Body of pancreas (tissue), 4 donors: ENCODE measurements at regions not wholly inside any gene's neighbourhood (a gene's known extent, or its start where the extent isn't known, plus 50 kb on each side); places are given as distances from the start of the nearest gene placed in this dataset.

Experiments
- ATAC-seq: fragments of 150-250 bp; one replicate; pipeline ENCODE4 v1.9.1; 2016
- DNase-seq, 4 donors: peaks; one replicate each; pipeline ENCODE4 v3.0.0-alpha.2; 2019
- H3K27ac ChIP-seq, 4 donors: fragments of 200-600 bp; sonication (generic); 1 replicate in 3 of 4; 2 replicates in 1 of 4; pipeline versions ENCODE4 v1.5.1 to v1.6.1; 2016 to 2019; ENCODE audit warnings: mild to moderate bottlenecking in 1 of 4, mixed read lengths in 1 of 4, moderate library complexity in 1 of 4
- H3K27me3 ChIP-seq, 2 donors: fragments of 200-600 bp; sonication (generic); one replicate each; pipeline ENCODE4 v1.6.0; 2016; ENCODE audit warnings: mild to moderate bottlenecking in 1 of 2
- H3K36me3 ChIP-seq, 2 donors: fragments of 200-600 bp; sonication (generic); replicated peaks in 1 of 2; 2 replicates each; pipeline ENCODE4 v1.5.1; 2016; ENCODE audit warnings: low read depth in 2 of 2; ENCODE audit not compliant: insufficient read depth in 1 of 2
- H3K4me1 ChIP-seq: fragments of 200-600 bp; sonication (generic); one replicate; pipeline ENCODE4 v1.6.0; 2016
- H3K4me3 ChIP-seq, 2 donors: fragments of 200-600 bp; sonication (generic); 1 replicate in 1 of 2; 2 replicates in 1 of 2; pipeline ENCODE4 v1.5.1; 2016 to 2019
- H3K9me3 ChIP-seq, 3 donors: fragments of 200-600 bp; sonication (generic); 1 replicate in 2 of 3; 2 replicates in 1 of 3; pipeline ENCODE4 v1.5.1; 2016
- CTCF ChIP-seq, 7 experiments: fragments of 450-650 bp in 4 of 7; fragments of 200-600 bp in 3 of 7; sonication (generic) in 3 of 7; IDR thresholded peaks; one replicate each; pipeline ENCODE4 v1.5.1; 2016 to 2019; ENCODE audit warnings: antibody characterized with exemption in 7 of 7
- POLR2A ChIP-seq, 3 donors: fragments of 450-650 bp; IDR thresholded peaks; one replicate each; pipeline ENCODE4 v1.6.1; 2016; ENCODE audit warnings: antibody characterized with exemption in 3 of 3, mild to moderate bottlenecking in 2 of 3
- WGBS, 2 donors: methylation state at CpG; one replicate each; pipeline ENCODE4 v1.1.5; 2017; 5-methylcytosine and 5-hydroxymethylcytosine counted together
- intact Hi-C: fragments of 100-400 bp; cut with DNase I; formaldehyde crosslinking; loops from one replicate; pipeline ENCODE4 v1.15.1; 2023

- ATAC-seq (peak; percentile 44), DNase-seq (peak; percentile 26 to 59 (median 44))
- Histone ChIP-seq H3K4me3 (peak overlapping the region; percentile 10 to 11), H3K4me1 (peaks cover 40% of the 10 kb centered on the region), H3K27me3 (no peaks in the 10 kb centered on the region), H3K36me3 (no peaks in the 10 kb centered on the region), H3K27ac (peak overlapping the region; percentile 62 to 85 (median 78)), H3K9me3 (no peaks in the 10 kb centered on the region)
- WGBS, 2 donors = 0% methylated on average over 6 to 9 of the region's 25 CpGs
- TF ChIP-seq POLR2A (IDR thresholded peaks at IDR 0.05) = peak in 1 of 3 donors; percentile 27
- no peak for TF ChIP-seq CTCF (IDR thresholded peaks at IDR 0.05)
- intact Hi-C loops = no loop called here
Observed at GRCh38 chrX:110944311-110944750, 148.7 kb upstream of the CHRDL1 start.

GRCh38 chrX:110941906-110942305 is 146.3 kb upstream of the CHRDL1 start:
- no peaks in the 10 kb centered on the region for H3K9me3 ChIP-seq
- H3K4me1 ChIP-seq = peaks cover 55% of the 10 kb centered on the region
- DNase-seq (peak; percentile 29 to 73 (median 58)), ATAC-seq (peak; percentile 70)
- H3K4me3 ChIP-seq = no peak overlapping the region
- peak overlapping the region; percentile 69 to 85 (median 80) for H3K27ac ChIP-seq
- H3K36me3 ChIP-seq = no peaks in the 10 kb centered on the region
- intact Hi-C loops = no loop called here
- no peak for TF ChIP-seq CTCF (IDR thresholded peaks at IDR 0.05)
- TF ChIP-seq POLR2A (IDR thresholded peaks at IDR 0.05) = peak in 1 of 3 donors; percentile 8
- H3K27me3 ChIP-seq = no peaks in the 10 kb centered on the region

GRCh38 chrX:110938977-110939732 is 143.5 kb upstream of the CHRDL1 start:
- H3K36me3 ChIP-seq = no peaks in the 10 kb centered on the region
- no peak for TF ChIP-seq POLR2A (IDR thresholded peaks at IDR 0.05)
- TF ChIP-seq CTCF (IDR thresholded peaks at IDR 0.05) = peak in 1 of 7 experiments; percentile 19
- H3K27ac ChIP-seq = peak overlapping the region; percentile 59 to 72 (median 63)
- no peaks in the 10 kb centered on the region for H3K27me3 ChIP-seq
- intact Hi-C loops = no loop called here
- ATAC-seq = peak; percentile 59
- DNase-seq = peak; percentile 23 to 72 (median 40)
- H3K4me1 ChIP-seq = peaks cover 55% of the 10 kb centered on the region
- no peak overlapping the region for H3K4me3 ChIP-seq
- WGBS, 2 donors = 50 to 68% methylated on average over 1 to 3 of the region's 3 CpGs
- no peaks in the 10 kb centered on the region for H3K9me3 ChIP-seq

- no peak overlapping the region for H3K27ac ChIP-seq
- TF ChIP-seq POLR2A (IDR thresholded peaks at IDR 0.05) (no peak), CTCF (IDR thresholded peaks at IDR 0.05) (no peak)
- H3K4me3 ChIP-seq = no peak overlapping the region
- H3K9me3 ChIP-seq = no peaks in the 10 kb centered on the region
- H3K4me1 ChIP-seq = no peaks in the 10 kb centered on the region
- ATAC-seq = no peak
- H3K27me3 ChIP-seq = no peaks in the 10 kb centered on the region
- no peak for DNase-seq
- intact Hi-C loops = no loop called here
- no peaks in the 10 kb centered on the region for H3K36me3 ChIP-seq
Observed at GRCh38 chrX:110924871-110925270, 129.3 kb upstream of the CHRDL1 start.

- Histone ChIP-seq H3K27me3 (no peaks in the 10 kb centered on the region), H3K36me3 (no peaks in the 10 kb centered on the region), H3K4me1 (no peaks in the 10 kb centered on the region), H3K27ac (no peak overlapping the region), H3K9me3 (no peaks in the 10 kb centered on the region), H3K4me3 (no peak overlapping the region)
- DNase-seq (no peak), ATAC-seq (no peak)
- 69 to 85% methylated on average over 3 of the region's 3 CpGs for WGBS, 2 donors
- intact Hi-C loops = no loop called here
- TF ChIP-seq CTCF (IDR thresholded peaks at IDR 0.05) (no peak), POLR2A (IDR thresholded peaks at IDR 0.05) (no peak)
Observed at GRCh38 chrX:110920991-110921390, 125.4 kb upstream of the CHRDL1 start.
